KMS-11 (cell line): ENCODE measurements at regions not wholly inside any gene's neighbourhood (a gene's known extent, or its start where the extent isn't known, plus 50 kb on each side); places are given as distances from the start of the nearest gene placed in this dataset.

Source experiments
- H2AFZ ChIP-seq: fragments of 200-600 bp; sonication (generic); 2 replicates; pipeline ENCODE4 v1.6.1; 2016; ENCODE audit warnings: antibody characterized with exemption, mixed run types, low read depth
- H3K27ac ChIP-seq: fragments of 200-600 bp; sonication (generic); 2 replicates; pipeline ENCODE4 v1.6.1; 2016; ENCODE audit warnings: mild to moderate bottlenecking, mixed run types
- H3K27me3 ChIP-seq: fragments of 200-600 bp; sonication (generic); 2 replicates; pipeline ENCODE4 v1.6.1; 2017; ENCODE audit warnings: mild to moderate bottlenecking, low read depth, mixed run types, moderate library complexity; ENCODE audit not compliant: insufficient read depth
- H3K36me3 ChIP-seq: fragments of 200-600 bp; sonication (generic); 2 replicates; pipeline ENCODE4 v1.6.1; 2017; ENCODE audit warnings: mild to moderate bottlenecking, mixed run types; ENCODE audit not compliant: insufficient read depth
- H3K4me1 ChIP-seq: fragments of 200-600 bp; sonication (generic); 2 replicates; pipeline ENCODE4 v1.6.1; 2016; ENCODE audit warnings: mild to moderate bottlenecking, low read depth, mixed run types; ENCODE audit not compliant: poor library complexity, severe bottlenecking
- H3K4me2 ChIP-seq: fragments of 200-600 bp; sonication (generic); 2 replicates; pipeline ENCODE4 v1.7.0; 2016; ENCODE audit warnings: mild to moderate bottlenecking, mixed run types
- H3K4me3 ChIP-seq: fragments of 200-600 bp; sonication (generic); IDR thresholded peaks from 2 replicates; pipeline ENCODE4 v1.6.1; 2017; ENCODE audit warnings: low read depth, low read length, mixed read lengths; ENCODE audit not compliant: insufficient read depth
- H3K79me2 ChIP-seq: fragments of 200-600 bp; sonication (generic); 2 replicates; pipeline ENCODE4 v1.6.1; 2016; ENCODE audit warnings: low read depth, mixed run types; ENCODE audit not compliant: insufficient read depth
- H3K9ac ChIP-seq: fragments of 200-600 bp; sonication (generic); 2 replicates; pipeline ENCODE4 v1.6.1; 2016; ENCODE audit warnings: mild to moderate bottlenecking, mixed run types
- H4K20me1 ChIP-seq: fragments of 200-600 bp; sonication (generic); 2 replicates; pipeline ENCODE4 v1.6.1; 2016; ENCODE audit warnings: mild to moderate bottlenecking, mixed run types; ENCODE audit not compliant: insufficient read depth
- CTCF ChIP-seq: fragments of 200-600 bp; sonication (generic); conservative IDR thresholded peaks from 2 replicates; pipeline ENCODE4 v1.6.1; 2017; ENCODE audit warnings: low read depth, mild to moderate bottlenecking, antibody characterized with exemption, low read length, moderate library complexity, mixed read lengths

GRCh38 chr16:6149031-6149430 lies 1051.4 kb upstream of the EEF2KMT start:
- Histone ChIP-seq H3K4me3 (no peak overlapping the region), H3K27me3 (no peaks in the 10 kb centered on the region), H2AFZ (no peak overlapping the region), H3K27ac (no peak overlapping the region), H3K79me2 (no peaks in the 10 kb centered on the region), H4K20me1 (no peaks in the 10 kb centered on the region), H3K4me2 (no peak overlapping the region), H3K36me3 (no peaks in the 10 kb centered on the region), H3K9ac (no peak overlapping the region), H3K4me1 (no peaks in the 10 kb centered on the region)
- TF ChIP-seq CTCF: no peak

- Histone ChIP-seq H3K4me2 (no peak overlapping the region), H3K27me3 (no peaks in the 10 kb centered on the region), H3K4me1 (no peaks in the 10 kb centered on the region), H3K9ac (no peak overlapping the region), H2AFZ (no peak overlapping the region), H4K20me1 (no peaks in the 10 kb centered on the region), H3K36me3 (no peaks in the 10 kb centered on the region), H3K27ac (no peak overlapping the region), H3K4me3 (no peak overlapping the region), H3K79me2 (no peaks in the 10 kb centered on the region)
- no peak for TF ChIP-seq CTCF
Observed at GRCh38 chr16:6148361-6148760, 1050.8 kb upstream of the EEF2KMT start.

- Histone ChIP-seq H3K36me3 (no peaks in the 10 kb centered on the region), H3K4me3 (no peak overlapping the region), H3K9ac (no peak overlapping the region), H3K79me2 (no peaks in the 10 kb centered on the region), H3K4me1 (no peaks in the 10 kb centered on the region), H3K27me3 (no peaks in the 10 kb centered on the region), H3K4me2 (no peak overlapping the region), H3K27ac (no peak overlapping the region), H4K20me1 (no peaks in the 10 kb centered on the region), H2AFZ (no peak overlapping the region)
- TF ChIP-seq CTCF: no peak
Observed at GRCh38 chr16:6146874-6147425, 1049.4 kb upstream of the EEF2KMT start.

- Histone ChIP-seq H2AFZ (no peak overlapping the region), H3K4me1 (no peaks in the 10 kb centered on the region), H3K4me3 (no peak overlapping the region), H3K9ac (no peak overlapping the region), H3K79me2 (no peaks in the 10 kb centered on the region), H3K4me2 (no peak overlapping the region), H4K20me1 (no peaks in the 10 kb centered on the region), H3K36me3 (no peaks in the 10 kb centered on the region), H3K27me3 (no peaks in the 10 kb centered on the region), H3K27ac (no peak overlapping the region)
- TF ChIP-seq CTCF: no peak
Observed at GRCh38 chr16:6146356-6146755, 1048.8 kb upstream of the EEF2KMT start.

- no peak overlapping the region for H3K9ac ChIP-seq
Observed at GRCh38 chr16:6144463-6144862, 1046.9 kb upstream of the EEF2KMT start.

More at GRCh38 chr16:6144463-6144862, 1046.9 kb upstream of the EEF2KMT start:
- no peak overlapping the region for H2AFZ ChIP-seq
- no peak overlapping the region for H3K4me2 ChIP-seq
- no peak overlapping the region for H3K4me3 ChIP-seq
- H3K36me3 ChIP-seq: no peaks in the 10 kb centered on the region
- H3K4me1 ChIP-seq: no peaks in the 10 kb centered on the region
- H4K20me1 ChIP-seq: no peaks in the 10 kb centered on the region
- no peaks in the 10 kb centered on the region for H3K27me3 ChIP-seq
- no peak for TF ChIP-seq CTCF
- no peak overlapping the region for H3K27ac ChIP-seq
- no peaks in the 10 kb centered on the region for H3K79me2 ChIP-seq
